Neural crest cell (in vitro differentiated cells): ENCODE measurements at regions not wholly inside any gene's neighbourhood (a gene's known extent, or its start where the extent isn't known, plus 50 kb on each side); places are given as distances from the start of the nearest gene placed in this dataset.
A peak's percentile ranks its signal among the peaks of the same experiment; 100 is the strongest.

Experiments used
- DNase-seq: peaks from one replicate; pipeline ENCODE4 v3.0.0; 2021; ENCODE audit warnings: low read depth, mixed read lengths, low spot score
- H3K27ac Mint-ChIP-seq: one replicate; pipeline ENCODE4 v1.8.0; 2021; ENCODE audit warnings: mild to moderate bottlenecking, mixed read lengths; ENCODE audit not compliant: unreplicated experiment
- H3K27me3 Mint-ChIP-seq: 2 replicates; pipeline ENCODE4 v1.8.0; 2021; ENCODE audit warnings: low read depth, mild to moderate bottlenecking, mixed read lengths
- H3K36me3 Mint-ChIP-seq: 2 replicates; pipeline ENCODE4 v1.8.0; 2021; ENCODE audit warnings: low read depth, mild to moderate bottlenecking, mixed read lengths
- H3K4me1 Mint-ChIP-seq: 2 replicates; pipeline ENCODE4 v1.8.0; 2021; ENCODE audit warnings: mixed read lengths
- H3K4me3 Mint-ChIP-seq: one replicate; pipeline ENCODE4 v1.8.0; 2021; ENCODE audit warnings: mild to moderate bottlenecking, mixed read lengths
- H3K9me3 Mint-ChIP-seq: 2 replicates; pipeline ENCODE4 v1.8.0; 2021; ENCODE audit warnings: mixed read lengths
- CTCF ChIP-seq: fragments of 200-600 bp; sonication (generic); conservative IDR thresholded peaks from 2 replicates; pipeline ENCODE4 v1.5.0; 2021; ENCODE audit warnings: antibody characterized with exemption, mild to moderate bottlenecking

DNA sequence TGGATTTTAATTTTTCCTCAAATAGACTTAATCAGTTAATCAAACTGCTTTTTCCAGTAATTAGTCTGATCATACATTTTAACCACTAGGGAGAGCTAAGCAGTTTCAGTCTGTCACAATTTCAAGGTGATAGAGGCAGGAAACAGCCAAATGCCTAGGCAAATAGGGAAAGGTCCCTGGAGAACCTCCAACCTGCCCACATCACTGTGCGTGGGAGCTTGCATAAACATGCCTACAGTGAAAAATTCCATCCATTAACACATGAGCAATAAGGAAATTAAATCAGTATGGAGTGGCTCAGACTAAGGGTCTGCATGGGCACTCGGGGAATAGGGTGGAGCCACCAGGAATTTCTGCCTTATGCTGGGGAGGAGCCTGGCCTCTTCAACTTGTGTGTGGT is 74.6 kb downstream of the AASDHPPT start:
- no peak for DNase-seq
- no peak overlapping the region for H3K27ac Mint-ChIP-seq
- TF ChIP-seq CTCF = peak; percentile 27
- no peak overlapping the region for H3K4me3 Mint-ChIP-seq
- no peaks in the 10 kb centered on the region for H3K27me3 Mint-ChIP-seq
- peaks cover 6% of the 10 kb centered on the region for H3K36me3 Mint-ChIP-seq
- H3K9me3 Mint-ChIP-seq = peaks cover 11% of the 10 kb centered on the region
- H3K4me1 Mint-ChIP-seq = peaks cover 24% of the 10 kb centered on the region

DNA sequence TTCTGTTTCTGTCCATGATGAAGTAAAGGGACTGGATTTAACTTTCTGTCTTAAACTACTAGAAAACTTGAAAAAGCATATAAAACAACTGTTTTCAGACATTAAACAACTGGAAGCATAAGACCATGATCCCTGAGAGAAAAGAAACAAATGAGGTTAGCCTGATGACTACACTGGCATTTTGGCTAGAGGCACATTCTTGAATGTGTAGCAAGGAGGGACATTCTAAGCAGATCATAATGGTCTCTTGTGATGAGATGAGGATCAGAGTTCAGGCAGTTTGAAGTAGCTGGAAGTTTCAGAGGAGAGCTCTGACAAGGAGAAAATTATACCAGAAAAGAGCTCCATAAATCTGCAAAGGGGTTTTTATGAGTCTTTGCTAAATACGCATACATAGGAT is 75.4 kb downstream of the AASDHPPT start:
- H3K4me1 Mint-ChIP-seq = peaks cover 24% of the 10 kb centered on the region
- no peak overlapping the region for H3K27ac Mint-ChIP-seq
- TF ChIP-seq CTCF = no peak
- H3K36me3 Mint-ChIP-seq = peaks cover 4% of the 10 kb centered on the region
- no peak for DNase-seq
- H3K27me3 Mint-ChIP-seq = no peaks in the 10 kb centered on the region
- peaks cover 8% of the 10 kb centered on the region for H3K9me3 Mint-ChIP-seq
- no peak overlapping the region for H3K4me3 Mint-ChIP-seq

DNA sequence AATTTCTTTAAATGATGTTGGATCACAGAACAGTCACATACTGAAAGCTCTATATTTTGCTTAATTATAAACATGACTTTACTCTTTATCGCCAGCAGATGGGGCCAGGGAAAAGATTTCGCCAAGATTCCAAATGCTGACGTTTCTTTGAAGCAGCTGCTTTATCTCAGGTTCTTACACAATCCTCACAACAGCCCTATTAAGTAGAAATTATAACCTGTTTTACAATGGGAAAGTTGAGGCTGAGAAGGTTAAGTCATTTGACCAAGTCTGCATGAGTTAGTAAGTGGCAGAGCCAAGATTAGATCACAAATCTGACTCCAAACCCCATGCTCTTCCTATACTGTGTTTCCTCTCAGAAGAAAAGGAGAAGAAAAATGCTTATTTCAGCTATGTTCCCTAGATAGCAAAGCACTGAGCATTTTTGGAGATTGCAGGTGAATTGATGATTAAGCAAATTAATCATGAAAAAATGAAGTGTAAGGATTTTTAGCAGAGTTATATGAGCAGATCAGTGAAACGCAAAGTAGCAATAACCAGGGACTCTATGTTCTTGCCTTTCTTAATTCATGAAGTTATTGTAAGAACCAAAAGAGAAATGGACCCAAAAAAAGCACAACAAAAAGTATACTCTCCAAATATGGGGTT is 79.0 kb downstream of the AASDHPPT start:
- peak; percentile 77 for TF ChIP-seq CTCF
- Mint-ChIP-seq H3K27me3 (no peaks in the 10 kb centered on the region), H3K9me3 (peaks cover 8% of the 10 kb centered on the region), H3K27ac (no peak overlapping the region), H3K4me3 (no peak overlapping the region), H3K36me3 (peaks cover 2% of the 10 kb centered on the region), H3K4me1 (peaks cover 24% of the 10 kb centered on the region)
- DNase-seq = peak; percentile 12

DNA sequence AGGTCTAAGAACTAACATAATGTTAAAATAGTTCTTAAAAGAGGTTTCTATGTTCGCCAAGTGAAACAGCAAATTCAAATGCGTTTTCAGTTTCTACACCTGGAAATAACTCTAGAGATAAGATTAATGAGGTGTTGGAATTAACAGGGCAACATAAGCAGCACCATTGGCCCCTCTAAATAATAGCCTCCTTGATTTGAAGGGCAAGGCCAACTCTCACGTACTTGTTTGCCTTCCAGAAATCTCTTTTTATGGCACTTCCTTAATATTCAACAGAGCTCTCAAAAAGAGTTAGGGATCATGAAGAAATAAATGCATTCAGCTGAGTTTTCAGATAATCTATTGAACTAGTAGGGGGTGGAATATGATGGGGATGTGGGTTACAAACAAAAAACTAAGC is 80.9 kb downstream of the AASDHPPT start:
- H3K27ac Mint-ChIP-seq = no peak overlapping the region
- H3K27me3 Mint-ChIP-seq = no peaks in the 10 kb centered on the region
- H3K4me3 Mint-ChIP-seq = no peak overlapping the region
- H3K36me3 Mint-ChIP-seq = peaks cover 2% of the 10 kb centered on the region
- peaks cover 13% of the 10 kb centered on the region for H3K9me3 Mint-ChIP-seq
- no peak for DNase-seq
- TF ChIP-seq CTCF = no peak
- H3K4me1 Mint-ChIP-seq = peaks cover 14% of the 10 kb centered on the region

GRCh38 chr11:106159836-106160235 is 82.4 kb downstream of the AASDHPPT start:
- H3K27me3 Mint-ChIP-seq = no peaks in the 10 kb centered on the region
- TF ChIP-seq CTCF = no peak
- H3K36me3 Mint-ChIP-seq = peaks cover 5% of the 10 kb centered on the region
- peaks cover 6% of the 10 kb centered on the region for H3K4me1 Mint-ChIP-seq
- DNase-seq = no peak
- no peak overlapping the region for H3K27ac Mint-ChIP-seq
- H3K9me3 Mint-ChIP-seq = peaks cover 16% of the 10 kb centered on the region
- H3K4me3 Mint-ChIP-seq = no peak overlapping the region

- DNase-seq = no peak
Measured at GRCh38 chr11:106160494-106160893, 83.0 kb downstream of the AASDHPPT start.

More at GRCh38 chr11:106160494-106160893, 83.0 kb downstream of the AASDHPPT start:
- Mint-ChIP-seq H3K27ac (no peak overlapping the region), H3K36me3 (peaks cover 5% of the 10 kb centered on the region), H3K4me3 (no peak overlapping the region), H3K27me3 (no peaks in the 10 kb centered on the region), H3K4me1 (peaks cover 6% of the 10 kb centered on the region), H3K9me3 (peaks cover 16% of the 10 kb centered on the region)
- TF ChIP-seq CTCF = no peak
